Glutamatergic neuron (in vitro differentiated cells): ENCODE measurements at regions not wholly inside any gene's neighbourhood (a gene's known extent, or its start where the extent isn't known, plus 50 kb on each side); places are given as distances from the start of the nearest gene placed in this dataset.

Source experiments
- DNase-seq: peaks from one replicate; pipeline ENCODE4 v3.0.0; 2022
- H3K27ac Mint-ChIP-seq: one replicate; pipeline ENCODE4 v1.8.0; 2020; ENCODE audit warnings: mild to moderate bottlenecking, mixed read lengths, inconsistent platforms; ENCODE audit not compliant: unreplicated experiment
- H3K27me3 Mint-ChIP-seq: one replicate; pipeline ENCODE4 v1.8.0; 2020; ENCODE audit warnings: mild to moderate bottlenecking, moderate library complexity, mixed read lengths, inconsistent platforms; ENCODE audit not compliant: unreplicated experiment
- H3K36me3 Mint-ChIP-seq: one replicate; pipeline ENCODE4 v1.8.0; 2020; ENCODE audit warnings: mild to moderate bottlenecking, mixed read lengths, inconsistent platforms; ENCODE audit not compliant: unreplicated experiment
- H3K4me1 Mint-ChIP-seq: one replicate; pipeline ENCODE4 v1.8.0; 2020; ENCODE audit warnings: mild to moderate bottlenecking, low read depth, mixed read lengths, inconsistent platforms; ENCODE audit not compliant: unreplicated experiment
- H3K4me3 Mint-ChIP-seq: one replicate; pipeline ENCODE4 v1.8.0; 2020; ENCODE audit warnings: mild to moderate bottlenecking, mixed read lengths, inconsistent platforms; ENCODE audit not compliant: unreplicated experiment
- H3K9me3 Mint-ChIP-seq: one replicate; pipeline ENCODE4 v1.8.0; 2020; ENCODE audit warnings: mild to moderate bottlenecking, moderate library complexity, mixed read lengths, inconsistent platforms; ENCODE audit not compliant: unreplicated experiment
- TF ChIP-seq, protein P1 (sequence below): fragments of 200-600 bp; sonication (generic); IDR thresholded peaks from one replicate; pipeline ENCODE4 v1.5.0; 2021; ENCODE audit not compliant: partially characterized antibody, unreplicated experiment

DNA sequence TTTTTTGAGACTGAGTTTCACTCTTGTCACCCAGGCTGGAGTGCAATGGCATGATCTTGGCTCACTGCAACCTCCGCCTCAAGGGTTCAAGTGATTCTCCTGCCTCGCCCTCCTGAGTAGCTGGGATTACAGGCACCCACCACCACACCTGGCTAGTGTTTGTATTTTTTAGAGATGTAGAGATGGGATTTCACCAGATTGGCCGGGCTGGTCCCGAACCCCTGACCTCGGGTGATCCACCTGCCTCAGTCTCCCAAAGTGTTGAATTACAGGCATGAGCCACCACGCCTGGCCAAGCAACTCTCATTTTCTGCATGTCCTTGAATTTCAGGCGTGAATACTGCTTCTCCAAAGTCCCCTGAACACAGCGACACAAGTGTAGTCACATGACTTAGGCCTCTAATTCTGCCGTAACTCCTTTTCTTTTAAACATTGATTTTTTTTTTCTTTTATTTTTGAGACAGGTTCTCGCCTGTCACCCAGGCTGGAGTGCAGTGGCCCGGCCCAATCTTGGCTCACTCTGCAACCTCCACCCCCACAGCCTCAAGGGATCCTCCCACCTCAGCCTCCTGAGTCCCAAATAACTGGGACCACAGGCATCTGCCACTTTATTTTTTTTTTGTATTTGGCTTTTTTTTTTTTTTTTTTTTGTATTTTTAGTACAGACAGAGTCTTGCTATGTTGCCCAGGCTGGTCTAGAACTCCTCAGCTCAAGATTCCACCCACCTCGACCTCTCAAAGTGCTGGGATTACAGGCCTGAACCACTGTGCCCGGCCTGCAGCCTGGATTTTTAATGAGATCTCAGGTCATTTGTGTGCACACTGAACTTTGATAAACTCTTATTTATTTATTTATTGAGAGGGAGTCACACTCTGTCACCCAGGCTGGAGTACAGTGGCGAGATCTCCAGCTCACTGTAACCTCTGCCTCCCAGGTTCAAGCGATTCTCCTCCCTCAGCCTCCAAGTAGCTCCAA, 124.6 kb downstream of the KCNJ18 start:
- H3K36me3 Mint-ChIP-seq, result peaks cover 16% of the 10 kb centered on the region
- H3K4me3 Mint-ChIP-seq, result no peak overlapping the region
- TF ChIP-seq, protein P1, sequence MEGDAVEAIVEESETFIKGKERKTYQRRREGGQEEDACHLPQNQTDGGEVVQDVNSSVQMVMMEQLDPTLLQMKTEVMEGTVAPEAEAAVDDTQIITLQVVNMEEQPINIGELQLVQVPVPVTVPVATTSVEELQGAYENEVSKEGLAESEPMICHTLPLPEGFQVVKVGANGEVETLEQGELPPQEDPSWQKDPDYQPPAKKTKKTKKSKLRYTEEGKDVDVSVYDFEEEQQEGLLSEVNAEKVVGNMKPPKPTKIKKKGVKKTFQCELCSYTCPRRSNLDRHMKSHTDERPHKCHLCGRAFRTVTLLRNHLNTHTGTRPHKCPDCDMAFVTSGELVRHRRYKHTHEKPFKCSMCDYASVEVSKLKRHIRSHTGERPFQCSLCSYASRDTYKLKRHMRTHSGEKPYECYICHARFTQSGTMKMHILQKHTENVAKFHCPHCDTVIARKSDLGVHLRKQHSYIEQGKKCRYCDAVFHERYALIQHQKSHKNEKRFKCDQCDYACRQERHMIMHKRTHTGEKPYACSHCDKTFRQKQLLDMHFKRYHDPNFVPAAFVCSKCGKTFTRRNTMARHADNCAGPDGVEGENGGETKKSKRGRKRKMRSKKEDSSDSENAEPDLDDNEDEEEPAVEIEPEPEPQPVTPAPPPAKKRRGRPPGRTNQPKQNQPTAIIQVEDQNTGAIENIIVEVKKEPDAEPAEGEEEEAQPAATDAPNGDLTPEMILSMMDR, result no peak
- DNase-seq, result no peak
- no peak overlapping the region for H3K27ac Mint-ChIP-seq
- H3K4me1 Mint-ChIP-seq, result no peaks in the 10 kb centered on the region
- H3K9me3 Mint-ChIP-seq, result peaks cover 26% of the 10 kb centered on the region
- peaks cover 5% of the 10 kb centered on the region for H3K27me3 Mint-ChIP-seq

DNA sequence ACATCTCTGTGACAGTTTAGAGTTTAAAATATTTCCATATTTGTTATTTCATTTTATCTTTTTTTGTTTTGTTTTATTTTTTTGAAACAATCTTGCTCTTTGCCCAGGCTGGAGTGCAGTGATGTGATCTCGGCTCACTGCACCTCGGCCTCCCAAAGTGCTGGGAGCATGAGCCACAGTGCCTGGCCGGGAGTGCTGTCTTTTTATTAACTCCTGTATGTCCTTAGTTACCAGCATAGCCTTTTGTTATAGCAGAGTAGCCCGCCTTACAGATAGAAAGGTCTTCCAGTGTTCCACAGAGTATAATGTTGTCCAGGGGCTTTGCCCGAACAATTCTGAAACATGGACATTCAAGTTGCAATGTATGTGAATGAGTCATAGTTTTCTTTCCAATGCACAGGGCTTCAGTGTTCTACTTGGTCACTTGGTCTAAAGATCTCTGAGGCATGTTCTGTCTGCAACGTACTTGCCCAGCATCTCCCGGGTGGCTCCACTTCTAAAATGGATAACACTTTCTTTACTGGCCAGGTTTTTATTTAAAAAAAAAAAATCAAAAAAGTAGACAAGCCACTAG, 125.6 kb downstream of the KCNJ18 start:
- peaks cover 16% of the 10 kb centered on the region for H3K36me3 Mint-ChIP-seq
- H3K4me1 Mint-ChIP-seq, result no peaks in the 10 kb centered on the region
- H3K9me3 Mint-ChIP-seq, result peaks cover 26% of the 10 kb centered on the region
- no peak overlapping the region for H3K27ac Mint-ChIP-seq
- TF ChIP-seq, protein P1, result no peak
- H3K27me3 Mint-ChIP-seq, result peaks cover 5% of the 10 kb centered on the region
- no peak overlapping the region for H3K4me3 Mint-ChIP-seq
- no peak for DNase-seq

DNA sequence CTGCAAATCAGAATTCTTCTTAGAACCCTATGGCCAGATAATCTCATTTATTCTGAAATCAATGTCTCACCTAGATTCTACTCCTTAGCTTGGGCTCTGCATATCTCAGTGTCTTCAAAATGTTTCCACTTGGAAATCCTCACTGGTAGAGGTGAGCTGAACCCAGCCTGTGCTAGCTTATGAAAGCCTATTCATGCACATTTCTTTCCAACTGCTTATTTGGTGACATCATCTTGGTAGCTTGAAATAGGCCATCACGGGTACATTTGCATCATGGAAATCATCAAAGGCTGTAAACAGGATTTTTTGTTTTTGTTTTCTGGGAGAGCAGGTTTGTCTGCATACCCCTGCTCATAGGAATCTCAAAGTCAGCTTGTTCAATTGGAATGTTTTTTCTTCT, 130.8 kb downstream of the KCNJ18 start:
- DNase-seq, result no peak
- Mint-ChIP-seq H3K4me3 (no peak overlapping the region), H3K9me3 (peaks cover 3% of the 10 kb centered on the region), H3K27ac (no peak overlapping the region), H3K4me1 (no peaks in the 10 kb centered on the region), H3K36me3 (peaks cover 2% of the 10 kb centered on the region), H3K27me3 (peaks cover 3% of the 10 kb centered on the region)
- TF ChIP-seq, protein P1, result no peak

DNA sequence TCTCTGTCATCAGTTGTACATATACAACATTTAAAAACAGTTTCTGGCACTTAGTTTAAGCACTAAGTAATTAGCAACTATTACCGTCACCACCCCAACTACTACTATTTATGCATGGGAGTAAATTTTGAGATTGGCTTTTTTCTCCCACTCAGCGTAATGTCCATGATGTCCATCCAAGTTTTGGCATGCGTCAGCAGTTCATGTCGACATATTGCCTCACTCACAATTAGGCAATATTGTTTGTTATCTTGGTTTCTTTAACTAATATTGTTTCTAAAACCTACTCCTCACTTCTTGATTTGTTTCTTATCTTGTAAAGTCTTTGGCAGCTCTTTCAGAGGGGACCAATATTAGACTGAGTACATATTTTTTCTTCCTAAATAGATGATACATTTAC, 131.3 kb downstream of the KCNJ18 start:
- H3K4me3 Mint-ChIP-seq, result no peak overlapping the region
- H3K4me1 Mint-ChIP-seq, result no peaks in the 10 kb centered on the region
- H3K36me3 Mint-ChIP-seq, result no peaks in the 10 kb centered on the region
- TF ChIP-seq, protein P1, result no peak
- H3K27ac Mint-ChIP-seq, result no peak overlapping the region
- H3K27me3 Mint-ChIP-seq, result no peaks in the 10 kb centered on the region
- no peaks in the 10 kb centered on the region for H3K9me3 Mint-ChIP-seq
- no peak for DNase-seq

DNA sequence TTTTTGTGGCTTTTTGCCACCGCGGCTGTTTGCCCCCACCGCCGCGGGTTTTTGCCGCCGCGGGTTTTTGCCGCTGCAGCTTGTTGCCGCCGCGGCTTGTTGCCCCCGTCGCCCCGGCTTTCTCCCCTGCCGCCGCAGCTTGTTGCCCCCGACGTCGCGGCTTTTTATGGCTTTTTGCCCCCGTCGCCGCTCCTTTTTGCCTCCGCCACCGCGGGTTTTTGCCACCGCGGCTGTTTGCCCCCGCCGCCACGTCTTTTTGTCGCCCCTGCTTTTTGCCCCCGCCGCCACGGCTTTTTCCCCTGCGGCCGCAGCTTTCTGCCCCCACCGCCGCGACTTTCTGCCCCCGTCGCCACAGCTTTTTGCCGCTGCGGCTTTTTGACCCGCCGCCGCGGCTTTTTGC, 149.5 kb downstream of the KCNJ18 start:
- H3K27me3 Mint-ChIP-seq, result no peaks in the 10 kb centered on the region
- no peak overlapping the region for H3K4me3 Mint-ChIP-seq
- no peaks in the 10 kb centered on the region for H3K4me1 Mint-ChIP-seq
- H3K9me3 Mint-ChIP-seq, result peaks cover 6% of the 10 kb centered on the region
- TF ChIP-seq, protein P1, result no peak
- no peaks in the 10 kb centered on the region for H3K36me3 Mint-ChIP-seq
- no peak for DNase-seq
- no peak overlapping the region for H3K27ac Mint-ChIP-seq
